GM23248 (cell line): ENCODE measurements at regions not wholly inside any gene's neighbourhood (a gene's known extent, or its start where the extent isn't known, plus 50 kb on each side); places are given as distances from the start of the nearest gene placed in this dataset.

ENCODE experiments used
- EZH2 ChIP-seq: fragments of 200-600 bp; sonication (generic); IDR thresholded peaks from 2 replicates; pipeline ENCODE4 v1.6.1; 2018; ENCODE audit warnings: antibody characterized with exemption, mild to moderate bottlenecking; ENCODE audit not compliant: insufficient read depth, poor library complexity, severe bottlenecking
- EZH2phosphoT487 ChIP-seq: fragments of 200-600 bp; sonication (generic); IDR thresholded peaks from 2 replicates; pipeline ENCODE4 v1.6.1; 2018; ENCODE audit warnings: antibody characterized with exemption, moderate library complexity, mild to moderate bottlenecking, low read depth; ENCODE audit not compliant: insufficient read depth

GRCh38 chr5:67989456-67989855 is 226.1 kb upstream of the PIK3R1 start:
- TF ChIP-seq EZH2 (no peak), EZH2phosphoT487 (no peak)
